Skin of body (tissue), 1 donor: ENCODE measurements at regions not wholly inside any gene's neighbourhood (a gene's known extent, or its start where the extent isn't known, plus 50 kb on each side); places are given as distances from the start of the nearest gene placed in this dataset.
"Not testable (repeated sequence)": the region's sequence is repeated elsewhere in the genome, so short reads cannot be mapped to it uniquely, and the experiment has no call there.

Source experiments
- DNase-seq: peaks from one replicate; lab custom pipeline; 2025; lab: John Stamatoyannopoulos, UW

DNA sequence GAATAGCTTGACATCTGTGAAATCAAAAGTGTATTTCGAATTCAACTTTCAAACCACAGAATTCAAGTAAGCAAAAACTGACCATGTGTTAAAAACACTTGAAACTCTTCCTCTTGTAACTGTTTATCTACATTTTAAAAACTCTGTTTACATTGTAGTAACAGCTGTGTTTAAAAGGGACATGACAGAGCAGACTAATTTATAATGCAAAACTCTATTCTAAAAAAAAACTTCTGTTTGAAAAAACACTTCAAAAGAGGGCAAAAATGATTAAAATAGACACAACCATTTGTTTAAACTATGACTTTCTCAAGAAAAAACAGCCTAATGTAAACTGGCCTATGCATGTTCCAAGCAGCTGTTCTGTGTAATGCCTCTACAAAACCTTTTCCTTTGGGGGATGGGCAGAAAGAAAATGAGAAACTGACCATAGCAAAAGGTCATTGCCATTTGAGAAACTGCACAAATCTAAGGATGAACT is 149.1 kb upstream of the HMGA2 start:
- DNase-seq: no peak

DNA sequence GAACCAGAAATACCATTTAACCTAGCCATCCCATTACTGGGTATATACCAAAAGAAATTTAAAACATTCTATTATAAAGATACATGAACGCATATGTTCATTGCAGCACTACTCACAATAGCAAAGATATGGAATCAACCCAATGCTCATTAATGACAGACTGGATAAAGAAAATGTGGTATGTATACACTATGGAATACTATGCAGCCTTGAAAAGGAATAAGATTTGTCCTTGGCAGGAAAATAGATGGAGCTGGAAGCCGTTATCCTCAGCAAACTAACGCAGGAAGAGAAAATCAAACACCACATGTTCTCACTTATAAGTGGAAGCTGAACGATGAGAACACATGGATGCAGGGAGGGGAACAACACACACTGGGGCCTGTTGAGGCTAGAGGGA is 146.1 kb upstream of the HMGA2 start:
- DNase-seq: not testable (repeated sequence)

DNA sequence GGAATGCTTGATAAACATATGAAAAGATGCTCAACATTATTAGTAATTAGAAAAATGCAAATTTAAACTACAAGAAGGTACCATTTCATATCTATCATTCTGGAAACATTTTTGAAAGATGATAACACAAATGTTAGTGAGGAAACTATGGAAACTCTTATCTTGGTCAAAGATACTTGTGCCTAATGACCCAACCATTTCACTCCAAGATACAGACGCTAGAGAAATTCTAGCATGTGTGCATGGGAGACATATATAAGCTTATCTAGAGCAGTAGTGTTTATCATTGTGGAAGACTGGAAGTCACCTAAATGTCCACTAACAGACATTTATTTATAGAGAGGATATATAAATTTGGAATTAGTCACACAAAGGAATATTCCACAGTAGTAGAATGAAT is 143.1 kb upstream of the HMGA2 start:
- DNase-seq: no peak

- DNase-seq: no peak
Measured at GRCh38 chr12:65682112-65682511, 142.2 kb upstream of the HMGA2 start.

DNA sequence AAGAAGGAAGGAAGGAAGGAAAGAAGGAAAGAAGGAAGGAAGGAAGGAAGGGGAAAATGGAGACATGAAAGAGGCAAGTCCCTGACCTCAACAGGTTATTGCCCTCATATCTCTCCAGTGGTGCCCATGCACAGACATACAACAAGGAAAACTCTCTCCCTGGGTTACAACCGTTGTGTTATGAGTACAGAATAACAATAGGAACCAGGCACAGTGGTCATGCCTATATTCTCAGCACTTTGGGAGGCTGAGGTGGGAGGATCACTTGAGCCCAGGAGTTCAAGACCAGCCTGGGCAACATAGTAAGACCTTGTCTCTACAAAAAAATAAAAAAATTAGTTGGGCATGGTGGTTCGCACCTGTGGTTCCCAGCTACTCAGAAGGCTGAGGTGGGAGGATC is 139.4 kb upstream of the HMGA2 start:
- DNase-seq: no peak

DNA sequence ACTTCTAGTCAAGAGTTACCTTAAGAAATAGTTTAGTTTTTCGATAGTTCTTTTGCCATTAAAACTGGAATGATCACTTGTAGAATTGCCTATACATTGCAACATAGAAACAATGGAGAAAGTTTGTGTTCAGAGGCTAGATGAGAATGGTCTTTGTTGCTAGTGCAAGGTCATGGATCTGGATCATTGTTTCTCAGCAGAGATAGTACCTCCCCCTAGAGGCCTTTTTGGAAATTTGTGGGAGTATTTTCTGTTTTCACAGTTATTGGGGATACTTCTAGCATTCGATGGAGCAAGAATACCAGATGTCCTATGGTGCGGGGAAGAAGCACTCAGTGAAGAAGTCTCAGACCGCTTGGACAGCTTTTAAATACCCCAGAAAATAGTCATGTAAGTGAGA is 138.8 kb upstream of the HMGA2 start:
- DNase-seq: no peak

- no peak for DNase-seq
Measured at GRCh38 chr12:65689508-65689907, 134.8 kb upstream of the HMGA2 start.

DNA sequence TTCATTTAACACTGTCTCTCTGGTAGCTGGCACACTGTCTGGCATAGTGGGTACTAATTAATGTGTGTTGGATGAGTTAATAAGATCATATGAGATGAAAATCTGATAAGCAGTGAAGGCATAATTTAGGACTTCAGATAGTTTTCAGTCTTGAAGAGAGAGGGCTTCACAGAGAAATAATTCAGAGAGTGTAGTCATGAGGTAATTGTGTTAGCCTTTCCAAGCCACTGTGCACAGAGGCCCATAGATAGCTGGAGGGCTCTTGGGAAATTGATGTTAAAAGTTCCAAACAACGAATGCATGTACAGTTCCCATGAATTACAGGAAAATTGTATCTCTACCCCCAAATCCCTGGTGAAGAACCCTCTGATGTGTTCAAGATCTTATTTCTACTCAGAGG is 133.8 kb upstream of the HMGA2 start:
- DNase-seq: no peak

GRCh38 chr12:65694130-65694529 is 130.2 kb upstream of the HMGA2 start:
- no peak for DNase-seq

DNA sequence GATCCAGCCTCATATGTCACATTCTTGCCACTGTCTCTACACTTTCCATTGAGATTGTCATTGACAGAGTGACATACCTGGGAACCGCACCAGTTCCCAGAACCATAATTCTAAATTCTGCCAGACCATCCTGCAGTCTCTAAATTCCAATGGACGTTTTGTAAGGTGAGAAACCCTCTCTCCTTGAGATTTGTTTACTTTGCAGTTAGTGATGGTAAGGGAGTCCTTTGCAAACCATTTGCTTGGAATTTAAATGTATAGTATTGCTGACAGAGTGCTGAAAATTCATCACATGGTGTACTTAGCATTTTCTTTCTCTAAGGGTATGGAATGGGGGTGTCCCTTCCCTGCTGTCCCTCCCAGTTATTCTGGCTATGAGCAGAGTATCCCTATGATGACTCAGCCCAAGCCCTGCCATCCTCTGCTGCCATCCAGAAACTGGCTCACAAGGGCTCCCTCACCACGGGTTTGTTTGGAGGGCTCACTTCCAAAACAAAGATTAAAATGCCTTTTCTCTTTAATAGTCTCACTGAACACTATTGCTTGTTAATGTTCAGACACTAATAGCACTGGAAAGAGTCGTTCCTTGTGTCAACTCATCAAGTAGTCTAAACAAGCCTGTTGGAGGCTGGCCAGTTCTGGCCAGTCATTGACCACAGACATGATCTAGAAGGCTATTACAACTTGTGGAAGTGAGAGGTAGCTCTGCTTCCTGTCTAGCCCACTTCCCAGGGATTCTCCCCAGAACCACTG is 129.0 kb upstream of the HMGA2 start:
- DNase-seq: no peak

- no peak for DNase-seq
Measured at GRCh38 chr12:65696227-65696626, 128.1 kb upstream of the HMGA2 start.

GRCh38 chr12:65699251-65699650 is 125.0 kb upstream of the HMGA2 start:
- no peak for DNase-seq

DNA sequence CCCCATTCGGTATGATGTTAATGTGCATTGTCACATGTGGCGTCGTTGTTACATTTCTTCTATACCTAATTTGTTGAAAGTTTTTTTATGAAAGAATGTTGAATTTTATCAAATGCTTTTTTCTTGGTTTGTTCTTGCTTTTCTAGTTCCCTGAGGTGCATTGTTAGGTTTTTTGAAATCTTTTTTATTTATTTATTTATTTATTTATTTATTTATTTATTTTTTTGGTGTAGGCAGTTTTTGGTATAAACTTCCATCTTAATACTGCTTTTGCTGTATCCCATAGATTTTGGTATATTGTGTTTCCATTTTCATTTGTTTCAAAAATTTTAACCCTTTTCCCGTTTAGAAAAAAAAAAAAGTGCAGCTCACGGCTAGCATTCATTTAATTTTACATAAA is 121.1 kb upstream of the HMGA2 start:
- no peak for DNase-seq

- DNase-seq: no peak
Measured at GRCh38 chr12:65705380-65705876, 118.9 kb upstream of the HMGA2 start.

GRCh38 chr12:65707051-65707450 is 117.2 kb upstream of the HMGA2 start:
- DNase-seq: no peak

GRCh38 chr12:65712260-65713004 is 111.9 kb upstream of the HMGA2 start:
- no peak for DNase-seq

DNA sequence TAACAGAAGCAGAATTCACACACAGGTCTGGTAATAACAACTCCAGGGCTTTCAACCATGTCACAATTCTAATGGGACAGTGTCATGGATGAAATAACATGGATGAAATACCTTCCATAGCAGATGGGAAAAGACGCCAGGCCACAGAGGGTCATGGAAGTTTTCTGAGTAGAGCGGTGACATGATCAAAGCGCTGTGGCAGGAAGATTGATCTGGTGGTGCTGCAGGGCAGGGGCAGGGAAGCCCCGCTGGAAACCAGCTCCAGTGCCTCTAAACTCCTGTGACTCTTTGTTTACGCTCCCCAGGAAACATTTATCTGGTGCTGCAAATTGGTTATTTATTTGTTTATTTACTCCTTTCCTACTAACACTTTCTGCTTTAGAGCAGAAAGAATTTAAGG is 108.3 kb upstream of the HMGA2 start:
- no peak for DNase-seq

GRCh38 chr12:65720136-65721130 is 103.8 kb upstream of the HMGA2 start:
- no peak for DNase-seq

GRCh38 chr12:65721541-65722190 is 102.6 kb upstream of the HMGA2 start:
- DNase-seq: no peak

- no peak for DNase-seq
Measured at GRCh38 chr12:65725376-65725775, 98.9 kb upstream of the HMGA2 start.

- no peak for DNase-seq
Measured at GRCh38 chr12:65728455-65728847, 95.8 kb upstream of the HMGA2 start.
